ENCODE measurements at regions not wholly inside any gene's neighbourhood (a gene's known extent, or its start where the extent isn't known, plus 50 kb on each side); places are given as distances from the start of the nearest gene placed in this dataset.

DNA sequence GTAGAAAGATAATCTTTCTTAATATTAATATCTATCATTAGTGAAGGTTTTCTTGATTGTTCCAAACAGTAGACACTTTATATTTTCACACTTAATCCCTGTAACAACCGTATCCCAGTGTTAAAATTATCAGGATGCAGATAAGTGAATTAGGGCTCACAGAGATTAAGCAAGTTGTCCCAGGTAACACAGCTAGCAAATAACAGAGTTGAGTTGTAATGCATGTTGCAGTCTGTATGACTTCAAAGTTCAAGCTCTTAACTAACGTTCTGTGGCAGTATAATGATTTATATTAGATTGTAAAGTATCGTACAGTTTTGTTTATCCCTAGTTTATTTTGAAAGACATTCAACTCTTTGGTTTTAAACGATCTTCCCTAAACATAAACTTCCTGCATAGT, 517.5 kb downstream of the TFAP2B start:
- no peak for DNase-seq

DNA sequence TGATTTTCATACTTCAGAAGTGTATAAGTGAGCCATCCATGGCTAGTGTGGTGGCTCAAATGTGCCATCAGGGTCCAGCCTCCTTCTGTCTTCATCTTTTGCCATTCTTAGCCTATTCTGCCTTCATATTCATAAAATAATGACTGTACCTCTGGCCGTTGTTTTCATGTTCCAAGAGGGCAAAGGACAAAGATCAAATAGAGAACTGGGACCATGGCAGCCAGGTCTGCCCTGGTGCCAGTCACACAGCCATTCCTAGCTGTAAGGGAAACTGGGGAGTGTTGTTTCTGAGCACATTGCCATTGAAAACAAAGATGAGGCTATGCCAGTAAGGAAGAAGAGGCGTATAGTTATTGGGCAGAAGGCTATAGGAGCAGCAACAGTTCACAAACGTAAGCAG, 518.6 kb downstream of the TFAP2B start:
- no peak for DNase-seq

DNA sequence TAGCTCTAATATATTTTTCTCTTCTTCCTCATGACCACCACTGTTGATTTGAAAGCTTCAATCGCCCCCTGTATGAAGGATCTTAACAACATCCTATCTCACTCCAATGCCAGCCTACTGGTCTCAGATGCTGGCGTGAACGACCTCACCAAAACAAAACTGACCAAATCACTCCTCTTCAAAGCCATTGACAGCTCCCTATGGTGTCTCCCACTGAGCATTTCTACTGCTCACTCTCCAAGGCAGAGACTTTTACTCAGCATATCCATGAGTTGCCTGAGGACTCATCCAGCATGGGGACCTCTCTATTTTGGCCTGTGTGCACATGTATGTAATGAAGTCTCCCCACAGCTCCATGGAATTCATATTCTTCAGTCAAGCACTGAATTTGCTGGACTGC, 520.4 kb downstream of the TFAP2B start:
- no peak for DNase-seq

DNA sequence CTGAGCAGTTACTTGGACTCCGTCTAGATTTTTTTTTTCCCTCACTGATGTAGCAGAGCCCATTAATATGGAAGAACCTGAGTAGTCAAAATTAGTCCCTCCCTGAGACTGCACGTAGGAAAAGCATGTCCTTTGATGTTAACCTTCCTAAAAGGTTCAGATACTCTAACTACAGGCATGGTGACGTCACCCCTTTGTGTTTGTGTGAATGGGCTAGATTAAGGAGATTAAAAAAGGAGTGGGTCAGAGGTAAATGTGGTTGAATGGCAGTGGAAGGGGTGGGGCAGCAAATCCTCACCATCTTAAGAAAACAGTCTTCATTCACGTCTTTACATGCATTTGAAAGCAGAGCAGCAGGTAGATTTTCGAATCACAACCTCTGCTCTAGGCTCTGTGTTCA, 521.1 kb downstream of the TFAP2B start:
- DNase-seq, result no peak

DNA sequence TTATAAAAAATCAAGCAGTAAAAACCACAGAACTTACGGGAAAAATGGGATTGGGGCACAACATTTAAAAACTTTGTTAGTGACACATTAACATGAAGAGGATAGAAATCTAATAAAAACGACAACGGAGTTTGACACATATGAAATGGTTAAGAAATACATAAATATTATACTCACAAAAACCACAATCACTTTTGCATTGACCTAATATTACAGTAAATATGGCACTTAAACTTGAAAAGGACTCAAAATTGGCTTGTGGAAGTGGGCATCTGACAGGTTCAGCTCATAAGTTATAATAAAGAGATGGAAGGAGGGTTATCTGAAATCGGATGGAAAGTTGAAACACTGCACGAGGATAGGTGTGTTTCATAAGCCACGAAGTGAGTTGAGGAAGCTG, 523.7 kb downstream of the TFAP2B start:
- DNase-seq, result no peak

DNA sequence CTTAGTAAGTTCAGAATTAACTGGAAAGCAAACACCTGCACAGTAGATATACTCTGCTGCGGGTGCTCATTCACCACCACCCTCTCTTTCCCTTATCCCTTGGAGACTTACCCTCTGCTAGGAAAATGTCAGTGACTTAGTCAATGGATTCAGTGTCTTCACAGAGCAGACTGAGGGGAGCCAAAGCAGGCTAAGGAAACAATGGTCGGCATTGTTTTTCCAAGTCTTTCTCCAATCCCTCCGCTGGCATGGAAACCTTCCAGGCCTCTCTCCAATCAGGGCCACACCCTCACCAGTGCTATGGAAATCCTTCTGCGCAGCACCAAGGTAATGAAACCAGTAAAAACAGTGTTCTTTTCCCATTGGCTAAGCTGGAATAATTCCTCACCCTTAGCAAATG, 531.2 kb downstream of the TFAP2B start:
- DNase-seq, result no peak

DNA sequence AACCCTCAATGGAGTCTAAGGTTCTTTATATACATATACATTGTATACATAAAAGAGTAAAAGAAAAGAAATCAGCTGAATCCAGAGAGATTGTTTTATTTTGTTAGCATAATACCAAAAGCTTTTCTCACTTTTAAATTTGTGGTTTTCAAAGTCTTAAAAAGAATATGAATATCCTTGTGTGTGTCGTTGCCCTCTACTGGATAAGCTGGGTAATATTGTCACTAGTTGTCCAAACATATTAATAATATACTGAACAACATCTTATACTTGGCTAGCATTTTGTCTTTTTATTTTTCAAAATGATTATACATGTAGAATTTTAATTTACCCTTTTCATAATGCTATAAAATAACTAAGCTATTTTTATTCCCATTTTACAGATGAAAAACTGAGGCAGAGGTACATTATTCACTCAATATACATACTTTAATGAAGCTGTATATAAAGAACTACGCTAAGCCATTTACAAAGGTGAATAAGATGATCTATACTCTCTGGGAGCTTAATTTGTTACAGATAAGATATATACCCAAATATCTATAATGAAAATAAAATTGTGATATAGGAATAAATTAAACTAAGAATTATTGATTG, 531.7 kb downstream of the TFAP2B start:
- no peak for DNase-seq

DNA sequence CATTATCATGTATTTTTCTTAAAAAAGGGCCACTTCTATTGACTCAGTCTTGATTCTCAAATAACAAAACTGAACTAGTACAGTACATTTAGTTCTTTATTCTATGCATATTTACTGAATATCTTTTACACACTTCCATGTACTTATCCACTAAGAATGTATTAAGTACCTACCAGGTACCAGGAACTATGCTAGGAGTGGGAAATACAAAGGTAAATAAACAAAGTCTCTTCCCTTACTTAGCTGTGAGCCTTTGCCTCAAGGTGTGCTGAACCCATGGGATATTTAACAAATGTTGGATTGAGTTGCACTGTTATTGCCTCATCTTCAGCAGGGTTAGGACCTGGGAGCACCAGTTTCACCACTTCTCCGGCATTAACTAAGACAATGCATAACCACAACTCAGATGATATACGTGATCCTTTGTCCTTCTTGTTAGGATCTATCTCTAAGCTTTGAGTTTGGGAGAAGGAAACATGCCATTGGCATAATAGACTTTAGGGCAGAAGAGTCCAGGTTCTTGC, 533.9 kb downstream of the TFAP2B start:
- DNase-seq, result no peak

DNA sequence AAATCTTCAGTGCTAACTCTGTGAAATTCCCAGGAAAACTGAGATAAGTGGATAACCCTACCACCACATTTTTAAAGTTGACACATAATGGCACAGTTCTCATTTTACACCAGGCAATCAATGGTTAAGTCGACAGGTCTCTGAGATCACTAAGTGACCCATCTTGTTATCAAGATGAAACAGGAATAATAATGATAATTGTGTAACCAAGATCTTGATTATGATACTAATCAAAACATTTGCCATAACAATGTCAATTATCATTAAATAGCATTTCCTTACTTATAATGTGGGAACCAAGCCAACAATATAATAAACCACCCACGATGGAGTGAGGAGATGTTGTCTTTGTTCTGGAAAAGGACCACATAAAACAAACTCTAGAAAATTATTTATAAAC, 541.6 kb downstream of the TFAP2B start:
- DNase-seq, result no peak

DNA sequence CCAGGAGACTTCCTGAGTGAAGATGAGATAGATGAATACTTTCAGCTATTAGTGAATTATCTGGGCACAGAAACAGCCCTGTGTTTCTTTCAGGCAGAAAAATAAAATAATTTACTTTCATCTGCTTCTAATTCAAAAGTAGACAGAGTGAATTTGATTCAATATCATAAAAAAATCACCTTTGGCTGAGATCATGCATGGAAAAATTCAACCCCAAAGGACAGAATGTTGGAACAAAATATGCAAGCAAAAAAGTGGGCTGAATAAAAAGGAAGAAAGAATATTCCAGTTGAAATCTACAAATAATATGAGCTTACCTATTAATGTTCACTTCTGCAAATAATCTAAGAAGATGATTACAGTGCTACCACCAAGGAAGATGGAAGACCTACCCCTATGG, 546.9 kb downstream of the TFAP2B start:
- DNase-seq, result no peak

DNA sequence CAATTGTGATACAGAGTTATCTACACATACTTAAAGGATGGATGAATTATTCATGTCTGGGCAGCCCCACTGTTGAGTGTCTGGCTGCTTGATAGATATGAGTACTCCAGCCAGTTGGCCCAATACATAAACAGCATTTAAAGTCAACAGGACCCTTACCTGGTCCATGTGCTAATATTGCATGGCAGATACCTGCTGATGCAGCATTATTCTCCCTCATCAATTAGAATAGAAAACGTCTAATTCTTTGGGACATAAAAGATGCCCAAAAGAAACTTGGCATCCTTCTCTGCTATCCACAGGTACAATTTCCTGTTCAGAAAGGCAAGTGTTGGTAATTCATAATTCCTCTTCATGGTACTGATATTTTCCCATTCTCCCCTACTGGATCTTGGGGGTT, 550.8 kb downstream of the TFAP2B start:
- DNase-seq, result no peak

DNA sequence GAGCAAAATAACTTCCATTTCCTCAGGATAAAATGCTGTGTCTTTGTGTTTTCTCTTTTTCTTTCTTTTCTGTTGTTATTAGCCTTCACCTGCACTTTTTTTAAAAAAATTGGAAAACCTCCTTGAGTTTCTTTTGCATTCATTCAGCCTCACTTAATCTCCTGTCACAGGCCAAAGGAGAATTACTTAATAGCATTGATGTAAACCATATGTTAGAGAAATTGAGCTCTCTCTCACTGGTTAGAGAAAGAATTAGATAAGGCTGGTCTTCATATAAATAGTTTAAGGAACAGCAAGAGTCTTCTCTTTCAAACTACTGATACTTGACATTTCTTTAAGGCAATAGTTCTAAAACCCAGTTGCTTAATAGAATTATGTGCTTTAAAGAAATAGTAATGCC, 564.2 kb downstream of the TFAP2B start:
- no peak for DNase-seq

DNA sequence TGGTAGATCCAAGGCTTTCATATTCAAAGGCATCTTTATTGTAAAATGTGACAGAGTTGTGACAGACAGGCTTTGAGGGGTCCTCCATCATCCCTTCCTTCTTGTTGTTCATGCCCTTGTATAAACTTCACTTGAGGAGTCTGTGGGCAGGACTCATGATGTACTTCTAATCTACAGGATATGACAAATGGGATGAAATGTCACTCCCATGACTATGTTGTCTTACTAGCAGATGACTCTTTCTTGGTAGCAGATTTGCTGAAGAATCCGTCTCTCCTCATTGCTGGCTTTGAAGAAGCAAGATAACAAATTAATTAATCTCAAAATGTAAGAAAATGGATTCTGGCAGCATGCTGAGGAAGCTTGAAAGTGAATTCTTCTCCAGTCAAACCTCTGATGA, 566.1 kb downstream of the TFAP2B start:
- DNase-seq, result no peak

DNA sequence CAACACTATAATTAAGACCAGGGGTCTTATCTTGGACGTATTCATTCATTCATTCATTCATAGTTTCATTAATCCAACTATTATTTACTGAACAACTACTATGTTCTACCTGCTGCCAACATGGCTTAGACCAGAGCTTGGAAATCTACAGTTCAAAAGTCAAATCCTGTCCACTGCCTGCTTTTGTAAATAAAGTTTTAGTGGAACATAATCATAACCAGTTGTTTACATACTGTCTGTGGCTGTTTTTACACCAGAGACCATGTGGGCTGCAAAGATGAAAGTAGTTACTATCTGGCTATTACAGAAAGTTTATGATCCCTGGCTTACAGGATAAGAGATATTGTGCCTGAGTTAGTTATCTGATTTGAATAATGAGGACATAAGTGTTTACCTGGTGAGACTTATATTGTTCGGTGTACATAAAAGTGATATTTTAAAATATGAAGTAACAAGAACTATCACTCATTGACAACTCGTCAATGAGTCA, 567.7 kb downstream of the TFAP2B start:
- no peak for DNase-seq

DNA sequence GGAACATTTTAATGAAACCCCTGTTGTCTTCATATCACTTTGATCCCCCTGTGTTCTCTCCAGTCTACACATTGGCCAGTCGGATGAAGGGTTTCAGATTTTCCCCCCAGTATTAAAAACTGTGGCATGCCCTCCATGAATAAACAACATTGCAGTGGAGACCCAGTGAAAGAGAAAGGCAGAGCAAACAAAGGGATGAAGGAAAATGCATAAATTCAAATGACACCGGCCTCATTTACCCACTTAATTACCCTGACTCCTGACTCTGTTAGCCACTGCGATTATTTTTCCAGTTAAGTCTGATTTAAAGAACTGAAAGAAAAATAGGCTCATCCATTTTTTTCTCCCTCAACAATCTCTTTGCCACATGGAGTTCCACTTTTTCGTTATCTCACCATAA, 569.2 kb downstream of the TFAP2B start:
- no peak for DNase-seq

DNA sequence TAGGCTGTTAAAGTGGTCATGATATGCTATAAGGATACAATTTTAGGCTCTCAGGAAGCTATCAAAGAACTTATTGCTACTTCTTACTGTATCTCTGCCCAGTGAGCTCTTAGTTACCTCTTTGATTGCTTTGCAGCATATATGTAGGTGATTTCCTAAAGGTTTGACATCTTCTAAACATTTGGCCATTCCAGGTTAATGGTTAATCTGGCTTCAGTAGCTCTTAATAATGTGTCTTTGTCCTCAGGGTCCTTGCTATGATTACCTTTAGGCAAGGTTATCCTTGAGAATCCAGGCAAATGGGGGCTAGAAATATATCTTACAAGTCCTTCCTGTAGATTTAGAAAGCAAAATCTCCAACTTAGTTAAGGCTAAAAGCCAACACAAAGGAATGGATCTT, 575.4 kb downstream of the TFAP2B start:
- DNase-seq, result no peak

DNA sequence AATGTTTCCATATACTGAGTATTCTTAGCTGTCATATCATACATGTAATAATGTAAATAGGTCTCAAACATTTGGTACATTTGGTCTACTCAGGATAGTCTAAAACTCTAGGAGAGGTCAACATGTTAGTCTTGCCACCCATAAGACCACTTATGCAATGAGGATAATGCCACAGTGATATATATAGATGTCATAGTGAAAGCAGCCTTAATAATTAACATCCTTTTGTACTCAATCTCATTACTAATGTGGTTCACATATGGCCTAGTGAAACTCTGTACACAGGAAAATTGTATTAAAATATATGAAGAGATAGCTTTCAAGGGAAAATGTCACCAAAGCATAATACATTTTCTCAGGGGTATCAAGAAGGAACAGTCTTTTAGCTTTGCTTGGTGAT, 577.9 kb downstream of the TFAP2B start:
- DNase-seq, result no peak

DNA sequence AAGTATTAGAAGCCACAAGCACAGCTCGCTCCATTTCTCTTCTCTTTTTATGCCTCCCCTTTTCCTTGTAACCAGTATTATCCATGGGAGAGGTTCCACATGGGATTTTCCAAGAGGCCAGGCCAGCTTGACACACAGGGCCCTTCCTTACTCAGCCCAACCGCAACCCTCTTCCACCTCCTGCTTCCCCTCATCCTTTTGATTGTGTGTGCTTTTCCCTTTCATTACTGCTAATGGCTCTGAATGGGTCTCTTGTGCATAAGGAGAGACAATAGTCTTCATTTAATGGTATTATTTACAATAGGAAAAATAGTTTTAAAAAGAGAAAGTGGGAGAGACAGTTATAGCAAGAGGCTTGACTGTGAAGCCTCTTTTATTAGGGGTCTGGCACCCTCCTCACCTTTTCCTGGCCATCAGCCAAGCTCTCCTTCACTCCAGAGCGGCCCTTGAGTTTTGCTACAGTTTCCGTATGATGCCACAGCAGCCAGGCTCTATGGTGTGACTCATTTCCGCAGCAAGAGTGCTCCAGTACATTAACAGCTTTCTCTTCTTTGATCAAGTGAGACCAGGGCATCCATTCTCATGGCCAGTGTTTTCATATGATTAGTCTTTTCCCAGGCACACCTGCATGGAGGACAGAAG, 579.5 kb downstream of the TFAP2B start:
- no peak for DNase-seq

DNA sequence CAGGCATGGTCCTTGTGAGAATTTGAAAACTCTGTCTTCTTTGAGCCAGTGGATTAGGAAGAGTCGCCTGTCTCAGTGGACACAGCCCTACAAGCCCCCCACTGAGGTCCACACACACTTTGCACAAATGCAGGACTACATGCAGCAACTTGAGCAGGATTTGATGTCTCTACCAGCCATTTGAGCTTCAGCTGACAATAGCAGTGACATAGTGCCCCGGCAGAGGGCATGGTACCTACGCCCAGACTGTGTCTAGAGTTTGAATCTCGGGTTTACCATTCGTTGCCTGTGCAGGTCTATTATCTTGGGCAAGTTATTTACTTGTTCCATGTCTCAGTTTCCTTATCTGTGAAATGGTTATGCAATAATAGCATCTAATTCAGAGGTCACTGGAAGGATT, 580.1 kb downstream of the TFAP2B start:
- no peak for DNase-seq

DNA sequence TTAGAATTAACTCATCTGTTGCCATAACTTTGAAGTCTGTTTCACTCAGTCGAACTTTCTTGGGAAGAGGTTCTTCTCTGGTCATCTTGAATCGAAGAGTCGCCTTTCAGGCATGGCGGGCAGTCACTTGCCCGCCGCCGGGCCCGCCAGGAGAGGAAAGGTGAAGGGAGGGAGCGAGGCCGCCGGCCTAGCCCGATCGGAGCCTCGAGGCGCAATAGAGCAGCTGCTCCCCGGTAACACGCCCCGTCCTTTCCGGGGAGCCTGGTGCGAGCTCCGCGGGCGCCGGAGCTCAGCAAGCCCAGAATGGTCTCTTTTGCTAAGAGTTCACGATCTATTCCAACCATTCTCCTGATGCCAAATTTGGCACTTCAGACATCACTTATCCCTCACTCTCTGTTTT, 591.8 kb downstream of the TFAP2B start:
- no peak for DNase-seq

DNA sequence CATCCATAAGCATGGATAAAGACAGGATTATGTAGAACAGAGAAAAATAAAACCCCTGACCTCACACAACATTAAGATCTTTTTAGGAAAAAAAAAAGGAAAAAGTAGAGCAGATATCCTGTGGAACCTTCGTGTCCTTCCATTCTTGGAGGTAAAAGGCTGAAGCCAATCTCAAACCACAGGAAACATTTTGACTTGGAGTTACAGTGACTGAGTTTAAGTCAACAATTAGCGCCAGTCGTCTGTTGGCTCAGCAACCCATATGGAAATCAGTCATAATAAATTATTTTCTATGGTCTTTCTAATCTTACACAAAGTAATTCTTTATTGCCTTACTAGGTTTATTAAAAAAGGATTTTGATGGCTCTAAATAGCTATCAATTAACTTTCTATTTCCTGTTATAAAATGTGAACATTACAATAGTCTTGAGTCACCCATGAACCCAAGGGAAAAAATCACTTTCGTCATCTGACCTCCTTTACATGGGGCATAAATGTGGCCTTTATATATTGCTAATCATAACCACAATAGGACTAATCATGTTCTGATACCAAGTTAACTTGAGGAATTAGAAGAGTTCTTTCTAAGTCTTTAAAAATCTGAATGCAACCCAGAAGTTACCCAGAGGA, 592.9 kb downstream of the TFAP2B start:
- DNase-seq, result no peak

DNA sequence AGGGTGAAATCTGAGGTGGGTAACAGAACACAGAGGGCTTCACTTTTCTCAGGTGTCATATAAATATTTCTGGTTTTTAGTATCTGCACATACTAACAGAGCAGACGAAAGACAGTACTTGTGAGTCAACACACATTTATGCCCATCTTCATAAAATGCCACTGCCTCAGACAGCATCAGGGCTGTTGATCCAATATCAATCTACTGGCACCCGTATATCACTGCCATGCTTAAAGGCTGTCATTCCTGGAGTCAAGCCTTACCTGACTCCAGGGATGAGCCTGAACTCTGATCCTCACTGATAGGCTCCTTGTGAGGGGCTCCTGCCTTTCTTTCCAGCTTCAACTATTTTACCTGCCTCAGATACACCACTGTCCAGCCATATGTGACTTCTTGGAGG, 595.7 kb downstream of the TFAP2B start:
- no peak for DNase-seq

DNA sequence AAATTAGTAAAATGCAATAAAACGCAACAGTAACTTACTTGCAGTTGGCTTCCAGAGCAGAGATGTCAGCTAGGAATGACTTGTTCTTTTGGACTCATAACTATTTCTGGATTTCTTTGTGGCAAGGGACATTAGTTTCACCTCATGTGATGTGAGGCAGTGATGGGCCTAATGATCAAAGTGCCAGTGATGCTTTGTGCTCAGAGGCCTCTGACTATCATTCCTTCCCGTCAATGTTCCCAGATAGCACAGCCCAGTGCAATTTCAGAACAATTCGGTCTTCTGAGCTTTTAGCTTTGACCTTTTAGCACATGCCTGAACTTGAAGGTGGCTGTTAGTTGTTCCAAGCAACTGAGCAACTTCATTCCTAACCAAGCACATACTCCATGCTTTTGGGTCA, 596.8 kb downstream of the TFAP2B start:
- DNase-seq, result no peak

DNA sequence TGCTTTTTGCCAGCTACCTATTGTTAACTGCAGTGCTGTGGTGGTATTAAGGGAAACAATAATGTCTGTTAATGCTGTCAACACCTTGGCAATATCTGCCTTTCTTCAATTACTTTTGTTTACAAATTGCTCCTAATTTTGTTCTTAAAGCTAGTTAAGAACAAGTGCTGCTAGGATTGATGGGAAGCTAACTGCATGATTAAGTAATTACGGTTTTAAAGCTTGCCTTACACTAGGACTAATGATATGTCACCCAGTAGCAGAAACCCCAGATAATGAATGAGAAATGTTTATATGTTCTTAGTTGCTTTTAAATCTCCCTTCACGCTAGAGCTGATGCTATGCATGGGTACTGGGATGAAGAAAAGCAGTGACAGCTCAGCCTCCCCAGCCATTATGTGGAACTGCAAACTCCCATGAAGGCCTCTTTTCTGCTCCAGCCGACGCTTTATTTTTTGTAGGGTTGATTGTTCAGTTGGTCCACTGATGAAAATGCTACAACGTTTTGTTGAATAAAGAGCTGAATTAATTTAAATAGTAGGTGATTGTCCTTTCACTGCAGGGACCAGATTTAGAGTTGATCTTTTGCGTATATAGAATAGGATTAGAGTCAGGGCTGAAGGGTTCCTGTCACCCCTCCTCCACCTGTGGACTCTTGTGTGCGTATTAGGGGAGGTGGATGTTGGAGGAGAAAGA, 610.5 kb downstream of the TFAP2B start:
- DNase-seq, result no peak

All from GF-D8 (cell line).